NOMO-1 treated with dmso at 0.1 percent for 144 hours (cell line): ENCODE measurements at regions not wholly inside any gene's neighbourhood (a gene's known extent, or its start where the extent isn't known, plus 50 kb on each side); places are given as distances from the start of the nearest gene placed in this dataset.

ENCODE experiments used
- DNase-seq: peaks from one replicate; lab custom pipeline; 2025; ENCODE audit not compliant: unreplicated experiment; lab: John Stamatoyannopoulos, UW

GRCh38 chr4:137076908-137077307 lies 455.4 kb downstream of the PCDH18 start:
- no peak for DNase-seq

GRCh38 chr4:137075586-137075985 lies 456.7 kb downstream of the PCDH18 start:
- no peak for DNase-seq

- no peak for DNase-seq
These were observed 461.7 kb downstream of the PCDH18 start for GRCh38 chr4:137070614-137071013.

DNA sequence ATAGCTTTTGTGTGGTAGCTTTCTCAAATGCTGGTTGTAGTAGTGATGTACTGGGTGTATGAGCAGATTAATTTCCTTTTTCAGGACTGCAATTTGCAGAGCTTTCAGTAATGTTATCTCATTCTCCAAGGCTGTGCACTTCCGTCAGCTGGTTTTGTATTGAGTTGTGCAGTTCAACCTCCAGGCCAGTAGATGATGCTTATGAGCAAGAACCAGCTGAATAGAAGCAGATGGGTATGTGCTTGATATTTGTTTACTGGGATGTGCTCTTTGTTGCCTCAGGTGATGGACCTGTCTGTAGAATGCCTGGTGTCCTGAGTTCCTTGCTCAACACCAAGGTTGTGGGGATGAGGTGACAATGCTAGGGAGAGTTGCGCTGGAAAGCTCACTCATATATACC lies 462.8 kb downstream of the PCDH18 start:
- no peak for DNase-seq

DNA sequence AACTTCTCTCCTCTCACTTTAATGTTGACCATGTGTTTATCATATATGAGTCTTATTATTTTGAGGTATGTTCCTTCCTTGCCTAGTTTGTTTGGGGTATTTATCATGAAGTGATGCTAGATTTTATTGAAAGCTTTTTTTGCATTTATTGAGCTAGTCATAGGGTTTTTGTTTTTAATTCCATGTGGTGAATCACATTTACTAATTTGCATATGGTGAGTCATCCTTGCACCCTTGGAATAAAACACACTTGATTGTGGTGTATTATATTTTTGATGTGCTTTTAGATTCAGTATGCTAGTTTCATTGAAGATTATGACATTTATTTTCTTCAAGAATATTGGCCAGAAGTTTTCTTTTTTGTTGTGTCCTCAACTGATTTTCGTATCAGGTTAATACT lies 464.6 kb downstream of the PCDH18 start:
- no peak for DNase-seq

DNA sequence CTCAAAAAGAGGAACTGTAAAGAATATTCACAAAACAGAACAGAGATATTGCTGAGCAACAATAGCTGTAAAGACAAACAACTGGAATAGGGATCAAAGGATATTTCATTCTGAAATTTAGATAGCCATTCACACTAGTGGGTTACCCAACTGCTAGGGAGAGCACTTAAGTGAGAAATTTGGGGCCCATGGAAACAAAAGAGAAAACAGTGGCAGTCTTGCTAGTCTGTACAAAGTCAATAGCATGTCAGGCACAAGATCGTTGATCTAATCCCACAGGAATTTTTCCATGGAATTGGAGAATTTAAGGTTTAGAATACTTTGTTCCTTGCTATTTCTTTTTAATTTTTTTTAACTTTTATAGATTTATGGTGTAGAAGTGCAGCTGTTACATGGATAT lies 467.0 kb downstream of the PCDH18 start:
- DNase-seq, result no peak

DNA sequence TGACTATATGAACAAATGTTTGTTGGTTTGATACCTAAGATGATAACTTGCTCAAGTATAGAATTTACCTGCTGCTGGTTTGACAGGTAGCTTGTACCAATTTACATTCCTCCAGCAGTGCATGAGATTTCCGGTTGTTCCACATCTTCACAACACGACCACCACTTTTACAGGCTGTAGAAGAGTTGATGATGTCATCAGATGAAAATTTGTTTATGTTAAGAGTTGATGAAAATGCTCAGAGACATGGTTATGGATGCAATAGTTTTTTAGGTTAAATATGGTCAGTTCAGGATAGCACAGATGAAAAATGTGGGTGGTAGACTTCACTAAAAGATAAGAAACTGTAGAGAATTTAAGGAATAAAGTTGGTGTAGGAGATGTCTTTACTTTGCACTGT lies 468.3 kb downstream of the PCDH18 start:
- no peak for DNase-seq

DNA sequence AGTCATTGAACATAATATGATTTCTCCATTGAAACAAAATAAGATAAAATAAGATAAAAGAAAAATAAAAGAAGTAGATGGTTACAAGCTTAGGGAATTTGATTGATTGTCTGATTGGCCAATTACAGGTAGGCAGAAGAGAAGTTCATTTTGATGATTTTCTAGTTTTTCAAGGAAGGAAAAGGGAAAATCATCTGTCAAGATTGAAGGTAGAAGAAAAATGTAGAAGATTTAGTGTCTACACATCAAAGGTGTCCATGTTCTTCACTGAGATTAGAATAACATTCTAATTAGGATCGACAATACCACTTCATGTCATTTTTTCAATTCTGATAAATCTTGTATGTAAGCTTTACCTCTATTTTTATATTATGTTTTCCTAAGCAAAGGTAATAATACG lies 489.1 kb downstream of the PCDH18 start:
- DNase-seq, result no peak

- no peak for DNase-seq
These were observed 492.9 kb downstream of the PCDH18 start for GRCh38 chr4:137039370-137039769.

GRCh38 chr4:137032222-137032621 lies 500.1 kb downstream of the PCDH18 start:
- no peak for DNase-seq

- no peak for DNase-seq
These were observed 503.3 kb downstream of the PCDH18 start for GRCh38 chr4:137029026-137029425.

DNA sequence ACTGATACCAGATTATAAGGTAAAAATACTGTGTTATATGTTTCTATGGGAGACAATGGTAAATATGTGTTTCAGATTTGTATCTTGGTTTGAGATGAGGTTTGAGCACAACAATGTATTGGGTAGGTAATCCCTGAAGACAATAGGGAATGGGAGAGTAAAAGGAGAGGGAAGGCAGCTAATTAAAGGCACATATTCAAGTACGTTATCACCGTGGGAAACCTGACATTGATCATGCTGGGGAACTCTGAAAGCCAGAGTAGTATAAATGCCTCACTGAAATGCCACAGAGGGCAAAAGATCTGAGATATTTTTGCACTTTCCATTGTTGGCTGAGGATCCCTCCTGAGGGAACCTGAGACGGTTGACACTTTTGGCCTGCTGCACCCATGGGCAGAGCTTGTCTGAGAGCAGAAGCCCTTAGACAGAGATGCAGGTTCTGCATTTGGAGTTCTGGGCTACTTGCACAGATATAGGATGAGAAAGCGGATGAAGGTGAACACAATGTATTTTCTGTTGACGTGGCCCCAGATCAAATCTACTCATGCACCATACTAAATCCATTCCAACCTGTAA lies 506.7 kb downstream of the PCDH18 start:
- DNase-seq, result no peak

- no peak for DNase-seq
These were observed 516.6 kb downstream of the PCDH18 start for GRCh38 chr4:137015426-137016409.

DNA sequence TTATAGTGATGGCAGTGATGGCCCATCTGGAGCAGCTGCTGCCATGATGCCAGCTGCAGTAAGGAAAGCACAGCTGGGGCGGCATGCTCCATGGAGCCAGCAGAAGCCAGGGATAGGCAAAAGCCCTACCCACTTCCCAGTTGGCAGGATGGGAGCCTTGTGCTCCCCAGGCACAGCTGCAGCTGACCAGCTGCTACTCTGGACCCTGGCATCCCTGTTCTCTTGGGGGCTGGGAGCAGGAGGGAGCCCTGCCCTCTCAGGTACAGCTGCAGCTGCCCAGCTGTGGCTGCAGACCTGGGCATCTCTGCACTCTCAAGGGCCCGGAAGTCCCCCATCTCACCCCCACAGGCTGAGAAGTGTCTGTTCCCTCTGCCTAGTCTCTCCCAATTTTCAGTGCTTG lies 531.9 kb downstream of the PCDH18 start:
- DNase-seq, result no peak

DNA sequence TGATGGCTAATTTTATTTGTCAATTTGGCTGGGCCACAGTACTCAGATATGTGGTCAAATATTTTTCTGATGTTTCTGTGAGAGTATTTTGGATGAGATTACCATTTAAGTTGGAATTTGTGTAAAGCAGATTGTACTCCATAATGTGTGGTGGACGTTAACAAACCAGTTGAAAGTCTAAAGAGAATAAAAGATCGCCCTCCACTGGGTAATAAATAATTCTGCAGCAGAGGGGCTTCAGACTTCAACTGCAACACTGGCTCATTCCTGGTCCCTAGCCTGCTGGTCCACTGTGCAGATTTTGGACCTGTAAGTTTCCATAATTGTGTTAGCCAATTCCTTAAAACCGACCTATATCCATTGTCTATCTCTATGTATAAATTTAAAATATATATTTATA lies 540.3 kb downstream of the PCDH18 start:
- no peak for DNase-seq

DNA sequence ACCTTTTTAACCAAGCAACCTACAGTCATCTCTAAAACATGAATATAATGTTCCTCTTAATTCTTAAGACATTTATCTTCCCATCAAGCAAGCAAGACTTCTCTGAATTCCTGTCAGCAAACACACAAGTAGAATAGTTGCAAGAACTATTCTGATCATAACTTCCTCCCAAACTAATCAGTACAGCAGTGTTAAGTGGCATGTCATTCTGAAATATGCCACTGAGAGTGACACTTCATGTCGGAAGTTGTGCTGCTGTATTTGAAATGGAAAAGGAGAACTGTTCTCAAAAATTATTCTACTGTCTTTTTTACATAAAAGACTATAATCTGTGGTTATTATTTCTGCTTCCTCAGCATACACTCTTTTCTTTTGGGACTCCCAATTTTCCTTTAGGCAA lies 546.6 kb downstream of the PCDH18 start:
- DNase-seq, result no peak

DNA sequence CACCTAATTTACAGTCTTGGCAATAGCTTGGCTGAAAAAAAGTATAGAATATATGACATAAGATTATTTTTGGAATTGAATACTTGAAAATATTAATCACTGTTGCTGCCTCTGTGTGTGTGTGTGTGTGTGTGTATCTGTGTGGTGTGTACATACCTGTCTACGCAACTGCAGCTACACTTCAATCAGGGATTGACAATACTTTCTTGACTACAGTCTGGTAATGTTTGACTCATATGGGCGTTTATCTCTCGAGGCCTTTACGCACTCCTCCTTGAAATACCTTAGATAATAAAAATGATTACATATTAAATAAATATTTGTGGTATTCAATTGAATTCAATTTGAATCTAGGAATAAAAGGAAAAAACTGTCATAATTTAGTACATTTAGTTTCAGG lies 565.2 kb downstream of the PCDH18 start:
- no peak for DNase-seq

DNA sequence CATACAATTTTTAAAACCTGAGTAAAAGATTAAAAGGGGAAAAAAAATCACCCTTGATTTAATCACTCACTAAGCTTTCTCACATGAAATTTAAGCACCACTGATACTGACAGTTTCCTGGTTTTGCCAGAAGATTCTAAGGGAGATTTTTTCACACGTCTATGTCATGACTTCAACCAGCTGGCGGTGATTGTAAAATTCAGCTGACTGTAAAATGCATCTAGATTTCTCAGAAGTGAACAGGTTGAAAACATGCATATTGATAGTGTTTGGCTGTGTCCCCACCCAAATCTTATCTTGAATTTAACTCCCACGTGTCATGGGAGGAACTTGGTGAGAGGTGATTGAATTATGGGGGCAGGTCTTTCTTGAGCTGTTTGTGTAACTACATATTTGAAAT lies 566.8 kb downstream of the PCDH18 start:
- DNase-seq, result no peak

DNA sequence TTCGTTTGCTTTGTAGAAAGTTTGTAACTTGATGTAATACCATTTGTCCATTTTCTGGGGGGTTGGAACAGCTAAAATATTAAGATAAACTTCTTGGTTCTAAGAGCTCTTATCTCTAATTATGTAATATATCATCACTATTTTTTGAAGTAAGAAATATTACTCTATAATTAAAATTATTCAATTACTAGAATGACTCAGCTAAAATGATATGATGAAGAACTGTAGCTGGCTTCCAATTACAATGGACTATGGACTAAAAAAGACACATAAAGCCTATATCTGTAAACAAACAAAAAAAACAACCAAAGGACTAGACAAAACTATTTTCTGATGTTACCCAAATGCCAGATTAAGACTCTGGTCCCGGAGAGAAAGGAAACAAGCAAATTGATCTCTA lies 569.4 kb downstream of the PCDH18 start:
- no peak for DNase-seq

- DNase-seq, result no peak
These were observed 585.9 kb downstream of the PCDH18 start for GRCh38 chr4:136946307-136946907.

DNA sequence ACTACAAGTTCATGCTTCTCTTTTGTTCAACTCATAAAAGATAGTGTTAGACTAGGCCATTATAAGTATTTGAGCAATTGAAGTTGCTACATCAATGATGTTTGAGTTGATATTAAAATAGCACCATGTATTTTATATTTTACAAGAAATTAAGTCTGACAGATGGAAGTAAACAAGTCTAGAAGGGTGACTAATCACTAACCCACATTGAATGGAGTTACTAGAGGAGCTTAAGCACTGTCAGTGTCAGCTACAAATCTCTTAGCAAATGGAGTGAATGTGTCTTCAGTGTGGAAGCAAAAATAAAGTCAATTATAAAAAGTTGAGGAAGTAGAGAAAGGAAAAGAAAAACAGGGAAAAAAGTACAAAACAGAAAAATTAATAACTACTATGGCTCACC lies 592.5 kb downstream of the PCDH18 start:
- no peak for DNase-seq

DNA sequence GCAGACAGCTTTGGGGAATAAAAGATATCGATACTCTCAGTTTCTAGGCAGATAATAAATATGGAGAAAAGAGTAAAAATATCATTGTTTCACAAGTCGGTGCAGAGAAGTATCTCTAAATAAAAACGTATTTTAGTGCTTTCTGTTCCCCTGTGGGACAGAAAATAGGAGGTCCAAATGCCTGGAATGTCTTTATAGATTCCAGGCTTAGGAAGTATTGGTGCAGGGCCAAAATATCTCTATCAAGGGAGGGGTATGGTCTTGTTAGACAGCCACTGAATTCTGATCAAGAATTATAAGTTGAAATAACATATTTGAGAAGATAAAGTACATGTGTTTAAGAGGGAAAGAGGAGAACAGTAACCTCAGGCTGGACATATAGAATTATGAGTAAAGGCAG lies 596.4 kb downstream of the PCDH18 start:
- no peak for DNase-seq
